Ovary (tissue), 3 donors: ENCODE measurements at regions not wholly inside any gene's neighbourhood (a gene's known extent, or its start where the extent isn't known, plus 50 kb on each side); places are given as distances from the start of the nearest gene placed in this dataset.

ENCODE experiments used
- CTCF ChIP-seq, 3 donors: fragments of 450-650 bp in 2 of 3; fragments of 200-600 bp in 1 of 3; IDR thresholded peaks; one replicate each; pipeline versions ENCODE4 v1.5.1 to v1.8.0; 2016 to 2022; ENCODE audit warnings: antibody characterized with exemption in 3 of 3, mild to moderate bottlenecking in 1 of 3
- POLR2A ChIP-seq: fragments of 450-650 bp; IDR thresholded peaks from one replicate; pipeline ENCODE4 v1.6.1; 2017; ENCODE audit warnings: antibody characterized with exemption, mild to moderate bottlenecking, moderate library complexity
- donor health status: DM: no; HTN: no; CAD: no.

- TF ChIP-seq CTCF (IDR thresholded peaks at IDR 0.05) (no peak), POLR2A (no peak)
Observed at GRCh38 chr5:8944005-8944404, 601.9 kb downstream of the SEMA5A start.
